Thyroid gland (tissue), 4 donors: ENCODE measurements at regions not wholly inside any gene's neighbourhood (a gene's known extent, or its start where the extent isn't known, plus 50 kb on each side); places are given as distances from the start of the nearest gene placed in this dataset.

ENCODE experiments used
- DNase-seq, 2 donors: peaks; one replicate each; pipeline ENCODE4 v3.0.0-alpha.2; 2019
- H3K27ac ChIP-seq, 3 donors: fragments of 200-600 bp; sonication (generic); 1 replicate in 2 of 3; 2 replicates in 1 of 3; pipeline ENCODE4 v1.5.1; 2016 to 2019; ENCODE audit warnings: mild to moderate bottlenecking in 1 of 3, moderate library complexity in 1 of 3
- H3K27me3 ChIP-seq: fragments of 200-600 bp; sonication (generic); one replicate; pipeline ENCODE4 v1.5.1; 2019
- H3K36me3 ChIP-seq, 2 donors: fragments of 200-600 bp; sonication (generic); one replicate each; pipeline ENCODE4 v1.5.1; 2016 to 2019
- H3K4me1 ChIP-seq, 2 donors: fragments of 200-600 bp; sonication (generic); one replicate each; pipeline ENCODE4 v1.5.1; 2017 to 2019
- H3K4me3 ChIP-seq, 3 donors: fragments of 200-600 bp; sonication (generic); replicated peaks in 1 of 3; 1 replicate in 2 of 3; 2 replicates in 1 of 3; pipeline ENCODE4 v1.5.1; 2016; ENCODE audit warnings: mild to moderate bottlenecking in 1 of 3
- H3K9me3 ChIP-seq: fragments of 200-600 bp; sonication (generic); one replicate; pipeline ENCODE4 v1.5.1; 2017
- CTCF ChIP-seq, 6 experiments: fragments of 200-600 bp in 3 of 6; fragments of 450-650 bp in 3 of 6; sonication (generic) in 3 of 6; IDR thresholded peaks; one replicate each; pipeline ENCODE4 v1.5.1; 2016 to 2019; ENCODE audit warnings: antibody characterized with exemption in 6 of 6, mild to moderate bottlenecking in 2 of 6, inconsistent platforms in 1 of 6, moderate library complexity in 1 of 6
- POLR2A ChIP-seq, 2 donors: fragments of 450-650 bp; IDR thresholded peaks; one replicate each; pipeline ENCODE4 v1.6.1; 2017; ENCODE audit warnings: antibody characterized with exemption in 2 of 2, mild to moderate bottlenecking in 2 of 2, moderate library complexity in 1 of 2
- WGBS, 2 donors: methylation state at CpG; one replicate each; pipeline ENCODE4 v1.1.5; 2017; 5-methylcytosine and 5-hydroxymethylcytosine counted together
- intact Hi-C: fragments of 100-400 bp; cut with DNase I; formaldehyde crosslinking; loops from one replicate; pipeline ENCODE4 v1.15.1; 2023

- TF ChIP-seq CTCF (IDR thresholded peaks at IDR 0.05) (no peak), POLR2A (IDR thresholded peaks at IDR 0.05) (no peak)
- no peak for DNase-seq
- intact Hi-C loops: no loop called here
Observed at GRCh38 chr2:120860579-120860922, 124.9 kb downstream of the GLI2 start.

GRCh38 chr2:120861191-120861575, 125.5 kb downstream of the GLI2 start:
- 89 to 93% methylated on average over 5 of the region's 5 CpGs for WGBS, 2 donors
- intact Hi-C loops: no loop called here
- Histone ChIP-seq H3K36me3 (no peaks in the 10 kb centered on the region), H3K4me1 (no peaks in the 10 kb centered on the region), H3K4me3 (no peak overlapping the region), H3K27ac (no peak overlapping the region), H3K27me3 (no peaks in the 10 kb centered on the region), H3K9me3 (no peaks in the 10 kb centered on the region)
- no peak for DNase-seq
- TF ChIP-seq POLR2A (IDR thresholded peaks at IDR 0.05) (no peak), CTCF (IDR thresholded peaks at IDR 0.05) (no peak)

More at GRCh38 chr2:120860579-120860922, 124.9 kb downstream of the GLI2 start:
- Histone ChIP-seq H3K4me1 (no peaks in the 10 kb centered on the region), H3K36me3 (no peaks in the 10 kb centered on the region), H3K4me3 (no peak overlapping the region), H3K9me3 (no peaks in the 10 kb centered on the region), H3K27me3 (no peaks in the 10 kb centered on the region), H3K27ac (no peak overlapping the region)
- WGBS, 2 donors: 79 to 89% methylated on average over 4 of the region's 4 CpGs

GRCh38 chr2:120861576-120862191, 126.0 kb downstream of the GLI2 start:
- Histone ChIP-seq H3K27me3 (no peaks in the 10 kb centered on the region), H3K4me1 (peaks cover 0 to 2% of the 10 kb centered on the region in 2 donors), H3K27ac (no peak overlapping the region), H3K9me3 (no peaks in the 10 kb centered on the region), H3K4me3 (no peak overlapping the region), H3K36me3 (no peaks in the 10 kb centered on the region)
- intact Hi-C loops: no loop called here
- DNase-seq: no peak
- WGBS, 2 donors: 71 to 82% methylated on average over 17 of the region's 17 CpGs
- TF ChIP-seq CTCF (IDR thresholded peaks at IDR 0.05): no peak
- TF ChIP-seq POLR2A (IDR thresholded peaks at IDR 0.05): no peak

- H3K4me3 ChIP-seq: no peak overlapping the region
- no peak for TF ChIP-seq CTCF (IDR thresholded peaks at IDR 0.05)
- no peak for TF ChIP-seq POLR2A (IDR thresholded peaks at IDR 0.05)
- intact Hi-C loops: no loop called here
- no peak overlapping the region for H3K27ac ChIP-seq
- no peaks in the 10 kb centered on the region for H3K9me3 ChIP-seq
- H3K36me3 ChIP-seq: no peaks in the 10 kb centered on the region
- H3K4me1 ChIP-seq: peaks cover 4 to 10% of the 10 kb centered on the region in 2 donors
- 68 to 79% methylated on average over 18 of the region's 18 CpGs for WGBS, 2 donors
- no peak for DNase-seq
- H3K27me3 ChIP-seq: no peaks in the 10 kb centered on the region
Observed at GRCh38 chr2:120862201-120863060, 126.8 kb downstream of the GLI2 start.

- H3K36me3 ChIP-seq: no peaks in the 10 kb centered on the region
- no peak for TF ChIP-seq CTCF (IDR thresholded peaks at IDR 0.05)
- TF ChIP-seq POLR2A (IDR thresholded peaks at IDR 0.05): no peak
- no peak overlapping the region for H3K27ac ChIP-seq
- DNase-seq: no peak
- peaks cover 4 to 15% of the 10 kb centered on the region in 2 donors for H3K4me1 ChIP-seq
- WGBS, 2 donors: 86 to 88% methylated on average over 9 of the region's 9 CpGs
- H3K9me3 ChIP-seq: no peaks in the 10 kb centered on the region
- intact Hi-C loops: no loop called here
- no peak overlapping the region for H3K4me3 ChIP-seq
- H3K27me3 ChIP-seq: no peaks in the 10 kb centered on the region
Observed at GRCh38 chr2:120863146-120863545, 127.5 kb downstream of the GLI2 start.
